GM12873 (cell line): ENCODE measurements at regions not wholly inside any gene's neighbourhood (a gene's known extent, or its start where the extent isn't known, plus 50 kb on each side); places are given as distances from the start of the nearest gene placed in this dataset.

Experiments used
- TF ChIP-seq, protein P1 (sequence below): IDR thresholded peaks from 2 replicates; pipeline ENCODE4 v1.5.1; 2012; ENCODE audit warnings: low read depth, mild to moderate bottlenecking, moderate library complexity, low read length, control low read depth; ENCODE audit not compliant: insufficient read depth; ENCODE audit errors: missing control alignments

DNA sequence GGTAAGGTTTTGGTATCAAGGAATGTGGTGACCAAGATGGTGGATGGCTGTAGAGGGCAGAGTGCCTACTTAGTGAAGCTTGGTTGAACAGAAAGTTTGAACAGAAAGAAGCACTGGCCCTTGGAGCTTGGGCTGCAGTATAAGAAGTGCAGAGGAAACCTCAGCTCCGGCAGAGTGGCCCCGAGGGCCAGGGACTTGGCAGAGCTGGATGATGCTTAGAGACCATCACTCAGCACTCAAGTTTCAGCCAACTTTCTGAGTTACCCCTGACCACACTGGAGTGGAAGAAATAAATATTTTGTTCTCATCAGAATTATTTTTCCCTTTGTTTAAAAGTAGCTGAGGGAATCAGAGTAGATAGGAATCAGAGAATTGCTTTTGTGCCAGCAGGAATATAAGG, 336.7 kb downstream of the C7orf25 start:
- TF ChIP-seq, protein P1, sequence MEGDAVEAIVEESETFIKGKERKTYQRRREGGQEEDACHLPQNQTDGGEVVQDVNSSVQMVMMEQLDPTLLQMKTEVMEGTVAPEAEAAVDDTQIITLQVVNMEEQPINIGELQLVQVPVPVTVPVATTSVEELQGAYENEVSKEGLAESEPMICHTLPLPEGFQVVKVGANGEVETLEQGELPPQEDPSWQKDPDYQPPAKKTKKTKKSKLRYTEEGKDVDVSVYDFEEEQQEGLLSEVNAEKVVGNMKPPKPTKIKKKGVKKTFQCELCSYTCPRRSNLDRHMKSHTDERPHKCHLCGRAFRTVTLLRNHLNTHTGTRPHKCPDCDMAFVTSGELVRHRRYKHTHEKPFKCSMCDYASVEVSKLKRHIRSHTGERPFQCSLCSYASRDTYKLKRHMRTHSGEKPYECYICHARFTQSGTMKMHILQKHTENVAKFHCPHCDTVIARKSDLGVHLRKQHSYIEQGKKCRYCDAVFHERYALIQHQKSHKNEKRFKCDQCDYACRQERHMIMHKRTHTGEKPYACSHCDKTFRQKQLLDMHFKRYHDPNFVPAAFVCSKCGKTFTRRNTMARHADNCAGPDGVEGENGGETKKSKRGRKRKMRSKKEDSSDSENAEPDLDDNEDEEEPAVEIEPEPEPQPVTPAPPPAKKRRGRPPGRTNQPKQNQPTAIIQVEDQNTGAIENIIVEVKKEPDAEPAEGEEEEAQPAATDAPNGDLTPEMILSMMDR: no peak

- TF ChIP-seq, protein P1: no peak
These were observed 337.2 kb downstream of the C7orf25 start for GRCh38 chr7:42574685-42575084.

DNA sequence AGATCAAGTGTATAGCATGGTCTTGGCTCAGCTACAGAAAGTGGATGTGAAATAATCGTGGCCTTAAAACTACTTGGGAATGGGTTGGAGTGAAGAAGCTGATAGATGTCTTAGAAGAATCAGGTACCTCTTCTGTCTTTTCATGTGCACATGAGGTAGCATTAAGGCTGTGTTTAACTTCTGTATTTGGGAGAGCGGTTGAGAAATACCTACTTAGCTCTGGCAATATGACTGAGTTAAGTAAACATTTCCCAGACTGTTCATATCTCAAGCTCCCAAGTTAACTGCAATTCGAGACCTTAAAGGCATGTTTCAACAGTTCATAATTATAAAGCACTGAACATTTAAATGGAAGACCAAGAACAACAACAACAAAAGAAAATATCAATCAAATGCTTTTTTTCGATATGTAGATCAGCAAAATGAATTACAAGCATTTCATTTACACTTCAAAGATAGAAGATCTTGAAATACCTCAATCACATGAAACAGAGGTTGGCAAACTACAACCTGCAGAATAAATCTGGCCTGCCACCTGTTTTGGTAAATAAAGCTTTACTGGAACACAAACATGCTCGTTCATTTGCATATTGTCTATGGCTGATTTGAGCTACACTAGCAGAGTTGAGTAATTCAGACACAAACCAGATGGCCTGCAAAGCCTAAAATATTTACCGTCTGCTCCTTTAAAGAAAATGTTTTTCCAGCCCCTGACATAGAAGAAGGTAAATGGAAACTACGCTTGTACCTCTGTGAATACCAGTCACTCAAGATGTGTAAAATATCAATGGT, 337.1 kb upstream of the GLI3 start:
- TF ChIP-seq, protein P1: no peak

GRCh38 chr7:42572561-42572960, 335.6 kb upstream of the GLI3 start:
- TF ChIP-seq, protein P1: no peak

DNA sequence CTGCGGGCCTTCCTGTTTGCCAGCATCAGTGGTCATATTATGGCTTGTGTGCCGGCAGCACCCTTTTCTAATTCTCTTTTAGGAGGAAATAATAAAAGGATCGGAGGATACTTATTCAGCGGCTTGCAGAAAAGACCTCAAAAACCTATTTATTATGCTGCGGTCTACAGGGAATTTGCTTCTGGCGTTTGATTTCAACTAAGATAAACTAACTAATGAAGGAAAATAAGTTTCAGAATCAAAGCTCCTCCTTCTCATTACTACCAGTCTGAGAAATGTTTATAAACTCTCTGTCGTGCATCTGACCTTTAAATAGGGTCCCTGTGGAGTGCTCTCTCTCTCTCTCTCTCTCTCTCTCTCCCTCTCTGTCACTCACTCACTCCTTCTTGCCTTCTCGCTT, 335.0 kb upstream of the GLI3 start:
- TF ChIP-seq, protein P1: no peak

DNA sequence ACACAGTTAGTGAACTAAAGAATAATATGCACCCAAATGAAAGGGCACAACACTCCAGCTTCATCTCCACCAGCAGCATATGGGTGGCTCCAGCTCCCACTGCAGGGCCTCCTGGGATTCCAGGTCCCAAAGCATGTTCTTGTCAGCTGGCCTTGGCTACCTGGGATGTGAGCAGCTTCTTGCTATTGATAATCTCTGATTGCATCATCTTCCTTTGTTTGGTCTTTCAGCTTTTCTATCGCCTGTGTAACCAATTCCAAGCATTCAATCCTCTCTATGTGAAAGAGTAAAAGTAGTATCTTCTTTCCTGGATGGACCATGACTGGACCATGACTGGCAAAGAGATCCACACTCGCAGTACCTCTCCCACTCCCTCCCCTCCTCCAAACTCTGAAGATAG, 333.9 kb upstream of the GLI3 start:
- TF ChIP-seq, protein P1: no peak

- TF ChIP-seq, protein P1: no peak
These were observed 330.0 kb upstream of the GLI3 start for GRCh38 chr7:42567051-42567450.
